CD4-positive, alpha-beta T cell treated with Interleukin-17A for 4 hours (primary cell): ENCODE measurements at regions not wholly inside any gene's neighbourhood (a gene's known extent, or its start where the extent isn't known, plus 50 kb on each side); places are given as distances from the start of the nearest gene placed in this dataset.
"Not testable (repeated sequence)": the region's sequence is repeated elsewhere in the genome, so short reads cannot be mapped to it uniquely, and the experiment has no call there.

ENCODE experiments used
- DNase-seq: peaks from one replicate; pipeline ENCODE4 v3.0.0-alpha.2; 2020; ENCODE audit warnings: mixed read lengths

DNA sequence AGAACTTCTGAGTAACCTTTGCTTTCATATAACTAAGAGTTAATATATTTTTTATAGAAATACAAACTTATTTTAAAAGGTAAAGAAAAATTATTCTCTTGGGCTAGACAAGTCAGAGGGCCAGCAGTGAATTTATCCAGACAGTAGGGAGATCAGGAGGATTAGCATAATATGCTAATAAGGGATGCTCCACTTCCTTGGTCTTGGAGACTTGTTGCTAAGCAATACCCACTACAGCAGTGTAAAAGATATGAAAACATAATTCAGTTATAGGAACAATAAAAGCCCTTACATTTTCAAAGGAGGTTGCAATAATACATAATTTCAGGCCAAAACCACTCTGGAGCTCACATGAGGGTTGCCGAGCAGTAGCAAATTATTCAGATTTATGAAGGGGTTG is 615.6 kb downstream of the KCNH5 start:
- DNase-seq, result no peak

DNA sequence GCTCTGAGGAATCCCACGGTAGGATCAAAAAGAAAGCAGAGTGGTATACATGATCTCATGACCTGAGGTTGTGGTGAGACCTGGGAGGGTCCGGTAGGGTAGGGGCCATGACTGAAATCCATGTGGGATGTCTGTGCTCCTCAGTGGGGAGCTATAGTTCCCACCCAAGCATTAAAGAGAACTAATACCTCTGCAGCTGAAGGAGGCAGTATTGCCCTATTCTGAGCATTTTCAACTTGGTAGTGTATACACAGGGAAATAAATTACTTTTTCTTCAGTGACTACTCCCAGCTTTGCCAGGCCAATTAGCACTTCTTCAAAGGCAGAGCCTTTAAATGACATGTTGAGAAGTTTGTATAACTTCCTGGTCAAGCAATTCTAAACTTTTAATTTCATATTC is 613.8 kb downstream of the KCNH5 start:
- DNase-seq, result no peak

DNA sequence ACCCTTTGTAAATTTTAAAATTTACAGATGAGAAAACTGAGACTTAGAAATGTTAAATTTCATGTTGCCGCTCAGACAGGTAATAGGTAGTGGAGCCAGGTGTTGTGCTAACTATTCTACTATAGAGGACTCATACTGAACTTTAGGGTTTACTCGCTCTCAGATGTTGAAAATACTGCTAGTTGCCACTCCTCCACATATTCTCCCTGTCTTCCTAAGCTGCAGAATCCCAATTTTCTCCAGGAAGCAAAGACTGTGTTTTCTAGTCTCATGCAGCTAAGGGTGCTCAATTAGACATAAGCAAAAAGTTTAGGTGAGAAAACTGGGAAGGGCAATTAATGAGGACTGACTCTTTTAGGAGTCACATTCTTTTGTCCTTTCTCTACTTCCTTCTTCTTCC is 612.3 kb downstream of the KCNH5 start:
- DNase-seq, result no peak

DNA sequence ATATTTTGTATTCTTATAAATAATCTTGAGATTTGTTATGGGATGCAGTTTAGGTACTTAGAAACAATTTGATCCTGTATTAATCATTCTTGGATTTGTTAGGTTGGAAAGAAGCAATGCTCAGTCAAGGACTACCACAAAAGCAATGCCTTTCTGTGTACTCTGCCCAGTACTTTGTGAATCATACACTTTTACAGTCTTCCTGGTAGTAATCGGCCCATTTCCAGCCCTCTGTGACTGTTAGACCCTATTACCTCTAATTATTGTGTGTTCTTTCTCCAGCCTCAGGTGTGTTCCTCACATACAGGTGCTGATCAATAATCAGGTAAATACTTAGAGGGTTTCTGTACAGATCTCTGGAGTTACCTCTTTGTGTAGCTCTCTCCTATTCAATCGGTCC is 609.0 kb downstream of the KCNH5 start:
- no peak for DNase-seq

DNA sequence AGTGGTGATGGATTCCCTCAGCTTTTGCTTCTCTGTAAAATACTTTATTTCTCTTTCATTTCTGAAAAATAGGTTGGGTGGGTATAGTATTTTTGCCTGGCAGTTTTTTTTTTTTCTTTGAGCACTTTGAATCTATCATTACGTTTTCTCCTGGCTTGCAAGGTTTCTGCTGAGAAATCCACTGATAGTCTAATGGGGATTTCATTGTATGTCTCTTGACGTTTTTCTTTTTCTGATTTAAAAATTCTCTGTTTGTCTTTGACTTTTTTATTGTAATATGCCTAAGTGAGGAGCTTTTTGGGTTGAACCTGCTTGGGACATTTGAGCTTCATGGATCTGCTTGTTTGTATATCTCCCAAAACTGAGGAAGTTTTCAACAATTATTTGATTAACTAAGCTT is 606.0 kb downstream of the KCNH5 start:
- no peak for DNase-seq

DNA sequence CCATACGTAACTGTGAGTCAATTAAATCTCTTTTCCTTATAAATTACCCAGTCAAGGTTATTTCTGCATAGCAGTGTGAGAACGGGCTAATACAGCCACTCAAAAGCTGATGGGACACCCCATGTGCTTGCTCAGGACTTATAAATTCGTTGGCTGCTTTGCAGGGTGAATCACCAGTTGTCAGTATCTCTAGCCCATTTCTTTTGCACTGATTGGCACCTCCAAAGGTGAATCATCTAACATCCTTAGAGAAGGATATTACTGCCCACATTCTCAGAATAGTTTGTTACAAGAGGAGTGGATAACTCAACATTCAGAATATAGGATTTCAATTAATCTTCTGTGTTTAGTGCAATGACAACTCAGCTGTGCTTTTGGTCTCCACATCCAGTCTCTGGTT is 601.5 kb downstream of the KCNH5 start:
- no peak for DNase-seq

DNA sequence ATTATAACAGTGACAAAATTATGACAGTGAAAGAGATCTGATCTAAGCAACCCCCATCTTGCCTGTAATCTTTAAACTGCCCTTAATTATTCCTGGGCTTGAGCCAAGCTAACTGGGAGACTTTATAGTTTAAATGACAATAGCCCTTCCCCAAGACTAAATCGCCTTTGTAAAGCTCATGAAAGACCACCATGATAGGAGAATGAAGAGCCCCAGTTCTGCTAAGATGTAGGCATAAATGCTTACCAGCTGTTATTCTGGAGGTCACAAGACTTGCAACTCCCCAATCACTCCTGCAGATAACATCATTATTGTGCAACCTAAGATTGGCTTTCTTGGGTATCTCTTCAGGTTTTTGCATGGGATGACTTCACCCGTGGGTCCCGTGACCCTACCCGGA is 599.7 kb downstream of the KCNH5 start:
- no peak for DNase-seq

DNA sequence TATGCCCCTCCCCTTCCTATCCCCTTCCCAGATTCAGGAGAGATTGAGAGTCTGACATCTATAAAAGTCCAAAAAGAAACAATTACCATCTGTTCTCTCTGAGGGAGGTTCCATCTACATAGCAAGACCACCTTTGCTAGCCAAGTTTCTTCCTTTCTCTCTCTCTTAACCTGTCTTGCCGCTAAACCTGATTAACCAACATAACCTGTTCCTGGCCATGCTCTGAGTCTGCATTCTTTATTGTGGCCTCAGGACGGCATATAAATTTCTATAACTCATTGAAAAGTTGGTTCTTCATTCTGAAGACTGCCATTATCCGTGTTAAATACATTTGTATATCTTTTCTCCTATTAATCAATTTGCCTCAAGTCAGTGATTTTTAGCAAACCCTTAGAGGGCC is 594.0 kb downstream of the KCNH5 start:
- DNase-seq, result no peak

DNA sequence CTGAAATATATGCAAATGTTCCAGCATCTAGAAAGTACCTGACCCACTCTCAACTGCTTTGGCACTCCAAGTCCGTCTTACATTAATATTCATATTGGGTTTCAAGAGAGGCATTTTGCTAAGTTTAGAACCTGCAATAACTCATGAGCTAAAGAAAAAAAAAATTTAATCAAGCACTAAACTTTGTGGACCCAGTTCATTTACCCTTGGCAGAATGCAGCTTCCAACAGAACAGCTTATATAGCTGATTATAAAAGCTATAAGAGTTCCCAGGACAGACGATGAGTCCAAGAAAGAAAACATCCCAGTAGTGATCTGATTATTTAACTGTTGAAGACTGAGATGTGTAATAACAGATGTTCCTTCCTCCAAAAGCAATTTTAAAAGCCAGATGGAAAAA is 592.0 kb downstream of the KCNH5 start:
- DNase-seq, result no peak

DNA sequence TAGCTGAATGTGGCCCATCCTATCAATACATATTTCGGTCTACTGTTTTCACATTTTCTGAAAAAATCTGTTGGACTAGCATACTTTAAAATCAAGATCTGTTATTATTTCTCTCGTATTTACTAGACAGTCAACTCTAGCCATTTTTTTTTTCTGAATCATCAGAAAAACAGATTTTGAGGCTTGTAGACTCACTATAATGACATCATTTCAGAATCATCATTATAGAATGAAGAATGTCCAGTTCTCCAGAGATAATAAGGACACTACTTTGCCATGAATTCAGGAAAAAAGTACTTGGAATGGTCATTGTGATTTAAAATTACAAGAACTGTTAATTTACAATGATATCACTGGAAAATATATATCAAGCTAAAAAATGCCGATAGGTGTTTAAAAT is 589.8 kb downstream of the KCNH5 start:
- no peak for DNase-seq

DNA sequence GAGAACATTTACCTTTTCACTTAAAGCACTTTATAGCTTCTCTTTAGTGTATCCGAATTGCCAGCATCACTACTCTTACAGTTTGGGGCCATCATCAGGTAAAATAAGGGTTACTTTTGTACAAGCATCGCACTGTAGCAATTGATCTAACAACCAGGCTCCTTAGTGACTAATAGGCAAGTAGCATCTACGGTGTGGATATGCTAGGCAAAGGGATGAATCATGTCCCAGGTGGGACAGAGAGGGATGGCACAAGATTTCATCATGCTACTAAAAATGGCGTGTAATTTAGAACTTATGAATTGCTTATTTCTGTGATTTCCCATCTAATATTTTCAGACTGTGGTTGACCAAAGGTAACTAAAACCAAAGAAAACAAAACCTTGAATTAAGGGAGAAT is 582.3 kb downstream of the KCNH5 start:
- no peak for DNase-seq

DNA sequence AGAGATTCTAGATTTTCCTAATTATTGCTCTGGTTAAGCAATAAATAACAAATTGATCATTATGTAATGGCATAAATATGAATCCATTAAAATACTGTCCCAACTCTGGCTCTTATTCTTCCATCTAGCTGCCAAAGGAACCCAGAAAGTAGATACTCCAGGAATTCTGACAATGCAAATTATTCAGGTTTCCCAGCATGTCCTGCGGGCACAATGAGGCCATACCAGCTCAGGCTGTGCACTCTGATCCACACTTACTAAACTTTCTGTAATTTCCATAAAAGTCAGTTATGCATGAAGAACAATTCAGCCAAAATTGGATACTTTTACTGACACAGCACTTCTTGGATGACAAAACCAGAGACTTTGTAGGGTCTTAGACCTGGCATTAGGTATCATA is 576.3 kb downstream of the KCNH5 start:
- no peak for DNase-seq

DNA sequence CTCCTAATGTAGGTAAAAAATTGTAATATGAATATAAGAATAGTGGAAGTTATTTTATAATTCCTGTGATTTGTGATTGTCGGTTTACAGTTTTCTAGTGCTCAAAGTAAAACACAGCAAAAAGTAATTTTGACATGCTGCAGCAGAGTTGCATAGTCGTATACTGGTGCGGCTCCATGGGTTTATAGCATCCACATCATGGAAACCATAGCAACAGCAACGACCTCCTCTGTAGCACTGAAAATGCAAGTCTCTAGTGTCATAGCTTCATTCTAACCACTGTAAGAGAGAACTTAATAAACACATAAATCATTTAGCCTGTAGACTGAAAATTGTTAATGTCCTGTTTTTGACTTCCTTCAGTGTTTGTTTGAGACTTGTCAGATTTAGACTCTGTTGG is 574.3 kb downstream of the KCNH5 start:
- DNase-seq, result no peak

DNA sequence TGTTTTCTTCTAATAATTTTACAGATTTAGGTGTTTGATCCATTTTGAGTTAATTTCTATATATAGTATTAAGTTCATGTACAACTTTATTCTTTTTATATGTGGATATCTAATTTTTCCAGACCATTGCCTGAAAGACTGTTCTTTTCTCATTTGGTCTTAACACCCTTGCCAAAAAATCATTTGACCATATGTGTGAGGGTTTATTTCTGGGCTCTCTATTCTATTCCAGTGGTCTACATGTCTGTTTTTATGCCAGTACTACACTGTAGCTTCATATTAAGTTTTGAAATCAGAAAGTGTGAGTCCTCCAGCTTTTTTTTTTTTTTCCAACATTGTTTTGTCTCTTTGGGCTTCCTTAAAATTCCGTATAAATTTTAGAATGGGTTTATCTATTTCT is 554.1 kb downstream of the KCNH5 start:
- no peak for DNase-seq

DNA sequence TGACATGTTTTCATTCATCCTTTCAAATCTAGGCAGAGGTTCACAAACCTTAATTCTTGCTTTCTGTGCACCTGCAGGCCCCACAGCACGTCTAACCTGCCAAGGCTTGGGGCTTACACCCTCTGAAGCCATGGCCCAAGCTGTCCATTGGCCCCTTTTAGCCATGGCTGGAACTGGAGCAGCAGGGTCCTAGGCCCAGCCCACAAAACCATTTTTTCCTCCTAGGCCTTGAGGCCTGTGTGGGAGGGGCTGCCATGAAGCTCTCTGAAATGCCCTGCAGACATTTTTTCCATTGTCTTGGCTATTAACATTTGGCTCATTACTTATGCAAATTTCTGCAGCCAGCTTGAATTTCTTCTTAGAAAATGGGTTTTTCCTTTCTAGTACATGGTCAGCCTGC is 547.5 kb downstream of the KCNH5 start:
- DNase-seq, result no peak

DNA sequence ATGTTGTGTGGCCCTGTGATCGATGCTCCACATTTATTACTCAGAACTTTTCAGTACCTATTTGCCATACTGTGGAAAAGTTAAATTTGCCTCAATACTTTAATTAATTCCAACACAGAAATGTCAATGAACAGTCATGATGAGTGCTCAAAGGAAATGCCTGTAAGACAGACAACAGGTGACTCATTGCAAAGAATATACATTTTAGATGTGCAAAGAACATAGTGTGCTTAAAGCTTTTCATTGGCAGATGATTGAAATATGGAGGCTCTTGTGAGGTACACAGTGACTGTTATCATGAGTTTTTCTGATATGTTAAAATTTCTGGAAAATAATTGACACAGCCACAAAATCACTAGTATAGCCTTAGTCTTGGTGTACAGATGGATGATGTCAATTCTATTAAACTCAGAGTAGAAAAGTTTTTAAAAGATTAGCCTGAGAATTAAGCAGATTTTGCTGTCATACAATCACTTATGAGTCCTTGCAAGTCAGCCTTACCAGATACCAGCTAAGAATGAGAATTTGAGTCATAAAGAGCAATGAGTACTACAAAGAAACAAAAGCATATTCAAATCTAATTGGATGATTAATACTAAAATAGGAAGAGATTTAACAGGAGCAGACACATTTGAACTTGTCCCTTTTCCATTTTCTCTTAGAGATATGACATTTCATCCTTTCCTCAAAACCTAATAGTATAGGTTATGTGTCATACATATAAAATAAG is 544.1 kb downstream of the KCNH5 start:
- DNase-seq, result no peak

DNA sequence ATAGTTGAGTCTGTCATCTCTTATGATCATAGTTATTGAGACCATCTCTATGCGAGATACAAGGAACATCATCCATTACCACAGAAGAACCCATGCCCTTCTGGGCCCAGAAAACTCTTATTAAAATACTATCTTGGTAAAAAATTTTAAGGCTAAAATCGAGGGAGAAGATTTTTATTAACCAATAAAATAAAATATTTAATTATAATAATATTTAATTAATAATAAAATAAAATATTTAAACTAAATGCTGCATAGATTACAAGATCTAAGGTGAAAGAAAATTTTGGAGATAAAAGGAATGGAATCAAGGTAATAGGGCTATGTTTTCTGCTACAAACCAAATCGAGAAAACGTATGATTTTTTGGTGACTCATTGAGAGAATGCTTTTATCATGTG is 540.2 kb downstream of the KCNH5 start:
- no peak for DNase-seq

DNA sequence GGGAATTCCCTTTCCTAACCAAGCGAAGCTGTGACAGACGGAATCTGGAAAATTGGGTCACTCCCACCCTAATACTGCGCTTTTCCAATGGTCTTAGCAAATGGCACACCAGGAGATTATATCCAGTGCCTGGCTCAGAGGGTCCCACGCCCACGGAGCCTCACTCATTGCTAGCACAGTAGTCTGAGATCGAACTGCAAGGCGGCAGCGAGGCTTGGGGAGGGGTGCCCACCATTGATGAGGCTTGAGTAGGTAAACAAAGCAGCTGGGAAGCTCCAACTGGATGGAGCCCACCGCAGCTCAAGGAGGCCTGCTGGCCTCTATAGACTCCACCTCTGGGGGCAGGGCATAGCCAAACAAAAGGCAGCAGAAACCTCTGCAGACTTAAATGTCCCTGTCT is 523.9 kb downstream of the KCNH5 start:
- not testable (repeated sequence) for DNase-seq

DNA sequence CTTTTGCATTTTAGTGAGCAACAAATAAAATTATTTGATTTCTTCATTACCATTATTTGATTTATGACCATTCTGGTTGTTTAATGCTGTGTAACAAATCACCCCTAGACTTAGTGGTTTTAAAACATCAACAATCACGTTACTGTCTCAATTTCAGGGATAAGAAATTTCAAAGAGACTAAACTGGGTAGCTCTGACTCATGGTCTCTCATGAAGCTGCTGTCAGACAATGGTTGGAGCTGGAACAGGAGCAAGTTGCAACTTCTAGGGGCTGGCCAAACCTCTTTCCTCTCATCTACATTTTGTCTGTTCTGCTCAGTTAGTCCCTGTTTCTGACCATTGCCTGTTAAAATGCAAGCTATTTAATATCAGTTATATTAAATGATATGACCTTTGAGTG is 517.0 kb downstream of the KCNH5 start:
- DNase-seq, result no peak

DNA sequence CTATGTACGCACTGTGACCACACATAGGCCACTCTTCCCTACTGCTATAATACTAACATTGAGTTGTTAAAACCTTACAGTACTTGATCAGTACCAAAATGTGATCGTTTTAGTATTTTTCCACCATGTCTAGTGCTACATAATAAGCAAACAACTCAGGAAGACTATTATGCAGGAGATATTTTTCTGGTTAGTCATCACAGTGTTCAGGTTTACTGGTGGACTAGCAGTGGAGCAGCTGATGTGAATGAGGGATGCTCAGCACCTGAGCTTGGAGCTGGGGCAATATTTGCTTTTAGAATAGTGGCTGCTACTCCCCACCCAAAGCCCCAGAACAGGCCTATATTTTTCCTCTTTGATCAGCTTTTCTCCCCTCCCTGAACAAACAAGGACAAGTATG is 513.1 kb downstream of the KCNH5 start:
- no peak for DNase-seq

DNA sequence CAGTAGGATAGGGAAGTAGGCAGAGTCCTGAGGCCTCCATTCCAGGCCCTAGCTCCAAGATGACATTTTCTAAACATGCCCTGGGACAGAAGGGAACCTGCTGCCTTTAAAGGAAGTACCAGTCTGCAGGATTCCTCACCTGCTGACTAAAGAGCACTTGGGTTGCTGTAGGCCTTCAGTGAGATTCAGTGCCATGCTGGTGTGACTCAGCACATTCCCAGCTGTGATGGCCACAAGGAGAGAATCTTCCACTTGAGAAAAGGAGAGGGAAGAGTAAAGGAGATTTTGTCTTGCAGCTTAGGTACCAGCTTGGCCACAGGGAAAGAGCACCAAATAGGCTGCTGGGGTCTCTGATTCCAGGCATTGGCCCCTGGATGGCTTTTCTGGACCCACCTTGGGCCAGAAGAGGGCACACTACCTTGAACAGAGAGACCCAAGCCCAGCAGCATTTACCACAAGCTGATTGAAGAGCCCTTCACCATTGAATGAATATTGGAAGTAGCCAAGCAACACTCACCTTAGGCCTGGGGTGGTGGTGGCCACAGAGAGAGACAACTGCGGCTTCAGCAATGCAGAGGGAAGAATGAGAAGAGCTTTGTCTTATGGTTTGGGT is 498.3 kb downstream of the KCNH5 start:
- no peak for DNase-seq

DNA sequence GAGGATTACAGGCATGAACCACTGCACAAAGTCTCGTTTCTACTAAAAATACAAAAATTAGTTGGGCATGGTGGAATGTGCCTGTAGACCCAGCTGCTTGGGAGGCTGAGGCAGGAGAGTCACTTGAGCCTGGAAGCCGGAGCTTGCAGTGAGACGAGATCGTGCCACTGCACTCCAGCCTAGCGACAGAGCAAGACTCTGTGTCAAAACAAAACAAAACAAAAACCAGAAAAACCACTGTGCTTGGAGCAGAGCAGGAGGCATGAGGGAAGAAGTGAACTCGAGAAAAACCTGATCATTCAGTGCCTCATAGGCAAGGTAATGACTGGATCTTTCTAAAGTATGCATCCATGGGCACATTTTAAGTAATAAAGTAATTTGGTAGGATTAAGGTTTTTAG is 487.8 kb downstream of the KCNH5 start:
- DNase-seq, result no peak

DNA sequence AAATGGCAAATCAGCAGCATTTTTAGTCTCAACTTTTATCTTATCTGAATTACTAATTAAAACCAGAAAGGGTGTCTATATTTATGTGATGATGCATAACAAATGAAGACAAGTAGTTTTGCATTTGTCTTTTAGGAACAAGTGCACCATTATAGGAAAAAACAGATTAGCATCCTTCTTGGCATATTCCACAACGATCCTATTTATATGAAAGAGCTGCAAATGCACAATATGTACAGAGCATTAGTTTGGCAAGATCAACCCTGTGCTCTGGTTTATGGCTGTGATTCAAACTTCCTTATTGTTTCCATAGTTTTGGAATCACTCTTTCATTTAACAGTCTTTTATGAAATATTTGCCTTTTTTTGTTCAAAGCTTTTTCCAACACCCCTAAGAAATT is 486.8 kb downstream of the KCNH5 start:
- DNase-seq, result no peak

DNA sequence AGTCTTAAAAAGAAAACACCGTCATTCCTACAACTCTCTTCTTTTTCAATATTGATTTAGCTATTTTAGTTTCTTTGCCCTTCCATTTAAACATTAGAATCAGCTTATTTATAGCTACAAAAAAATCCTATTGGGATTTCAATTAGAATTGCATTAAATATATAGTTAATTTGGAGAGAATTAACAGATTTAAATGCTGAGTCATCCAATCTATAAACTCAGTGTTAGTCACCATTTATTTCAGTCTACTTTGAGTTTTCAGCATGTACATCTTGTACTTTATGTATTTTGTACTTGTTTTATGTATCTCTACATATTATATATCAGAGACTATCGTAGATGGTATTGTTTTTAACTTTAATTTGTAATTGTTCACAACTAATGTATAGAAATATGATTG is 460.0 kb downstream of the KCNH5 start:
- DNase-seq, result no peak

DNA sequence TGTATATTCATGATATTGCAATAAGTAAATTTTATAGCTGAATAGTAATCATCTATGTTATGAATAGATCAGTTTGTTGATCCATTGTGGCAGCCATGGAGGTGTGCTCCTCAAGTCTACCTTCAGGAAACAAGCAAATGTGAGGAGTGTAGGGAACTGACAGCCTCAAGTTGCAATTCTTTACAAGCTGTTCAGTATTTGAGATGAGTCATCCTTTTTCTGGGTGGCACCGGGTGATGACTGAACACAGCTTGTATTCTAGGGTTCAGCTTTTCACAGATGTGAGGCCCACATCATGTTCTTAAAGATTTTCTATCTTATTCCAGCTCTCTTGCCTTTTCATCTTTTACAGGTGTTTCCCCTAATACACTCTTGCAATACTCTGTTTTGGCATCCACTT is 452.4 kb downstream of the KCNH5 start:
- no peak for DNase-seq
